Heart left ventricle (tissue), 13 donors: ENCODE measurements at regions not wholly inside any gene's neighbourhood (a gene's known extent, or its start where the extent isn't known, plus 50 kb on each side); places are given as distances from the start of the nearest gene placed in this dataset.

Experiments
- POLR2A ChIP-seq, 2 donors: fragments of 450-650 bp; IDR thresholded peaks; one replicate each; pipeline ENCODE4 v1.6.1; 2017; ENCODE audit warnings: antibody characterized with exemption in 2 of 2, mild to moderate bottlenecking in 2 of 2, moderate library complexity in 2 of 2
- TF ChIP-seq, protein P1 (sequence below), 12 donors: fragments of 200-600 bp; sonication (generic) in 4 of 12; IDR thresholded peaks; one replicate each; pipeline versions ENCODE4 v1.5.0 to v1.8.0; 2018 to 2022; ENCODE audit warnings: antibody characterized with exemption in 12 of 12, mild to moderate bottlenecking in 5 of 12
- donor health status: ischemic (EF 13 %, LVEDD 7.1; RV severe dilation, severe dysfunction).
- donor health status: DM: no; HTN: yes; CAD: no.
- donor health status: DM: no; HTN: no; CAD: no.
- donor health status: ischemic (EF 25% LVEDD 6.9; RV normal size, moderate dysfunction).
- donor health status: ischemic (EF 25% LVEDD 5.7; RV mildly dilated, moderate dysfunction).
- donor health status: ischemic (EF 35%, LVEDD 5.7; RV mildly dilated, moderate dysfunction).
- donor health status: nonischemic (EF 11% LVEDD 7.7; RV severe dilation, severe dysfunction).
- donor health status: DM: yes; HTN: yes; CAD: no.
- donor health status: PGD.
- donor health status: ischemic (EF 29% LVEDD 5.4; RV normal size, mild dysfunction).
- donor health status: nonischemic (EF 23%, LVEDD 6.1; RV moderate dilation, normal function).

DNA sequence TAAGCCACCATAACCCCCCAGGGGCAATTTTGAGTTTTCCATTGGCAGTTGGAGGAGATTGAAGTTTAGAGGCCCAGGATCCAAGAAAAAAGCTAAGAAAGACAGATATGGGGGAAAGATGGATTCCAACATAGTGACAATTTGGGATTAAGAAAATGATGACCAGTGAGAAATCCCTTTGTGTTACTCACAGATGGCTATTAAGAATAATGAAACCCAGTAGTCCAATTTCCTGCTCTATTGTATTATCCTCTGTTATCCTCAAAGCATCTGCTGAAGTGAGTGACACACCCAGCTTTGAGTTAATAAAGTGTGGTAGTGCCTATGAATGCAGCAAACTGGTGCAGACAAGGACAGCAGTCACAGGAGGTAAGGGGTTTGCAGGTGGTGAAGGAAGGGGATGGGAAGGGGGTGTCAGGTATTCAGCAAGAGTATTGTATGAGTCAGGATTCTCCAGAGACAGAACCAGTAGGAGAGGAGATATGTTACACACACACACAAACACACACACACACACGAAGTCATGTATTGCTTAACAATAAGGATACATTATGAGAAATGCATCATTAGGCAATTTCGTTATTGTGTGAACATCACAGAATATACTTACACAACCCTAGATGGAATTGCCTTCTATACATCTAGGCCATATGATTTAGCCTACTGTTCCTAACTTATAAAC, 112.4 kb upstream of the VANGL1 start:
- no peak for TF ChIP-seq POLR2A (IDR thresholded peaks at IDR 0.05)
- TF ChIP-seq, protein P1, sequence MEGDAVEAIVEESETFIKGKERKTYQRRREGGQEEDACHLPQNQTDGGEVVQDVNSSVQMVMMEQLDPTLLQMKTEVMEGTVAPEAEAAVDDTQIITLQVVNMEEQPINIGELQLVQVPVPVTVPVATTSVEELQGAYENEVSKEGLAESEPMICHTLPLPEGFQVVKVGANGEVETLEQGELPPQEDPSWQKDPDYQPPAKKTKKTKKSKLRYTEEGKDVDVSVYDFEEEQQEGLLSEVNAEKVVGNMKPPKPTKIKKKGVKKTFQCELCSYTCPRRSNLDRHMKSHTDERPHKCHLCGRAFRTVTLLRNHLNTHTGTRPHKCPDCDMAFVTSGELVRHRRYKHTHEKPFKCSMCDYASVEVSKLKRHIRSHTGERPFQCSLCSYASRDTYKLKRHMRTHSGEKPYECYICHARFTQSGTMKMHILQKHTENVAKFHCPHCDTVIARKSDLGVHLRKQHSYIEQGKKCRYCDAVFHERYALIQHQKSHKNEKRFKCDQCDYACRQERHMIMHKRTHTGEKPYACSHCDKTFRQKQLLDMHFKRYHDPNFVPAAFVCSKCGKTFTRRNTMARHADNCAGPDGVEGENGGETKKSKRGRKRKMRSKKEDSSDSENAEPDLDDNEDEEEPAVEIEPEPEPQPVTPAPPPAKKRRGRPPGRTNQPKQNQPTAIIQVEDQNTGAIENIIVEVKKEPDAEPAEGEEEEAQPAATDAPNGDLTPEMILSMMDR (IDR thresholded peaks at IDR 0.05), result no peak
